CD4-positive, alpha-beta T cell treated with Interferon alpha-2 for 1 hour (primary cell): ENCODE measurements at regions not wholly inside any gene's neighbourhood (a gene's known extent, or its start where the extent isn't known, plus 50 kb on each side); places are given as distances from the start of the nearest gene placed in this dataset.
"Not testable (repeated sequence)": the region's sequence is repeated elsewhere in the genome, so short reads cannot be mapped to it uniquely, and the experiment has no call there.

Source experiments
- DNase-seq, 2 donors: peaks; one replicate each; pipeline ENCODE4 v3.0.0-alpha.2; 2020 to 2022

DNA sequence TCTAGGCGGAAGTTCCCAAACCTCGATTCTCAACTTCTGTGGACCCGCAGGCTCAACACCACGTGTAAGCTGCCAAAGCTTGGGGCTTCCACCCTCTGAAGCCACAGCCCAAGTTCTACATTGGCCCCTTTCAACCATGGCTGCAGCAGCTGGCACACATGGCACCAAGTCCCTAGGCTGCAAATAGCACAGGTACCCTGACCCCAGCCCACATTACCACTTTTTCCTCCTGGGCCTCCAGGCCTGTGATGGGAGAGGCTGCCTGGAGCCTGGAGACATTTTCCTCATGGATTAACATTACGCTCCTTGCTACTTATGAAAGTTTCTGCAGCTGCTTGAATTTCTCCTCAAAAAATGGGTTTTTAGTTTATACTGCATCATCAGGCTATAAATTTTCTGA lies 479.5 kb downstream of the PCDH7 start:
- DNase-seq = no peak

- not testable (repeated sequence) for DNase-seq
Observed at GRCh38 chr4:31202054-31202453, 481.9 kb downstream of the PCDH7 start.

DNA sequence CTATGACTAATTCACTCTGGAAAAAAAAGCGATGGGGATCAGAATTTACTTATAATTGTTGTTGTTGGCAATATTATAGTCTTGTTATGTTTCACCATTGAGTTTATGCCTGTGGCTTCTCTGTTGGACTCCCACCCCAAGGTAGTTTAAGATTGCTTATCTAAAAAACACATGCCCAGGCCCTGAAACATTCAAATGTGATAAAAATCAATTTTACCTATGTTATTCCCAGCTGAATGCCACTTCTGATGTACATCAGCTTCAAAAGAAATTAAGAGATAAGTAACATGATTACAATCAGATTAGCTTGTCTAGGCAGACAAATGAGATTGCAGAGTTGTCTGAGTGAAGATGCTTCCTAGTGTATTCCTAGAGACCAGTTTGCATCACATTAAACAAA lies 484.7 kb downstream of the PCDH7 start:
- DNase-seq = no peak

DNA sequence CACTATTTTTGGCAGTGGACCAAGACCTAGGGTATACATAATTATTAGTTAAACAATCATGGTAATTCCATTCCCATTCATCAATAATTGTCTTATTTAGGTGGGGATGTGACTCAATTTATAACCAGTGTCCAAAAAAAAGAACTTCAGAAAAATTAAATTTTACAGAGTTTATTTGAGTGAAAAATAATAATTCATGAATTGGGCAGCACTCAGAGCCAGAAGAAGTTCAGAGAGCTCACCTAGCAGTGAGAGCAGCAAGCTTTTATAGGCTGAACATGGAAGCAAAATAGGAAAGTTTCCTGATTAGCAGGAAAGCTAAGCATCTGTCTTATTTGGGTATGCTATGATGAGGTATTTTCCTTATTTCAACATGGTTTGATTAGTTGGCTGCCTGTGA lies 500.8 kb downstream of the PCDH7 start:
- DNase-seq = no peak

DNA sequence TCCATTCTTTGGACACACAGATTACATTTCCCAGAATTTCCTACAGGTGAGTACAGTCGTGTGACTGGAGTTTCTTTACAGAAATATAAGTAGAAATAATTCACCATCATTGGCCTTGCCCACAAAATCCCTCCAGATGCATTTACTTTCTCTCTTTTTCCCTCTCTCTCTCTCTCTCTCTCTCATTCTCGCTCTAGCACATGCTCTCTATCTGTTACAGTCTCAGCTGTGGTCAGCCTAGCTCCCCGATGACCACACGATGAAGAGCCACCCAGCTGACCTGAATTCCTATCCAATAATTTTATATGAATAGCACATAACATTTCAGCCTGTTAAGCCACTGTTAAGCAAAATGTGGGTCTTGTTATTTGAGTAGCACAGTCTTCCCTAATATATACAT lies 507.9 kb downstream of the PCDH7 start:
- DNase-seq = no peak

DNA sequence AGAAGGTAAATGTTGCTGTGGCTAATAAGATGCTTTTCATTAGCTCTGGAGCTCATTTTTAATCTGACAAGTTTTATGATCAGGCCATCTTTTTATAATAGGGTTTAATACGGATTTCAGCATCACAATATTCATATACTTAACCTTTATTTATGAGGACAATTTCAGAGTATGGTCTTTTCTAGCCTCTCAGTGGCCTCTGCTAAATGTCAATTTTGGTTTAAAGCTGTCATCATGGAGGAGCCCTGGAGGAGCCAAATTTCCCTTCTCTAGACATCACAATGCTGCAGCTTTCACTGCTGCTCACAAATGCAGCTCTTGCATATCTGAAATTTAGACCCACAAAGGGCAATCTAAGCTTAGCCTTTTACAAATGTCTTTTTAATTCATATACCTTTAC lies 510.4 kb downstream of the PCDH7 start:
- no peak for DNase-seq

- DNase-seq = no peak
Observed at GRCh38 chr4:31234494-31234893, 514.3 kb downstream of the PCDH7 start.

DNA sequence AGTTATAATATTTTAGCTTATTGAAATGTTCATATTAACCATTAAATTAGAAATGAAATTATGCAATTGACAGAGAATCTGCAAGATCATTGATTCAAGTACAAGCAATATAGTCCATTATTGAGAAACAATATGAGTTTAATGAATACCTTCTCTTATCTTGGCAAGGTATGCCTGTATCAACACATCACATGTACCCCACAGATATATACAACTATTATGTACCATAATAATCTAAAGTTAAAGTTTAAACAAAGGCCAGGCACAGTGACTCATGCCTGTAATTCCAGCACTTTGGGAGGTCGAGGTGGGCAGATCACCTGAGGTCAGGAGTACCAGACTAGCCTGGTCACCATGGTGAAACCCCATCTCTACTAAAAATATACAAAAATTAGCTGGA lies 514.7 kb downstream of the PCDH7 start:
- DNase-seq = no peak

DNA sequence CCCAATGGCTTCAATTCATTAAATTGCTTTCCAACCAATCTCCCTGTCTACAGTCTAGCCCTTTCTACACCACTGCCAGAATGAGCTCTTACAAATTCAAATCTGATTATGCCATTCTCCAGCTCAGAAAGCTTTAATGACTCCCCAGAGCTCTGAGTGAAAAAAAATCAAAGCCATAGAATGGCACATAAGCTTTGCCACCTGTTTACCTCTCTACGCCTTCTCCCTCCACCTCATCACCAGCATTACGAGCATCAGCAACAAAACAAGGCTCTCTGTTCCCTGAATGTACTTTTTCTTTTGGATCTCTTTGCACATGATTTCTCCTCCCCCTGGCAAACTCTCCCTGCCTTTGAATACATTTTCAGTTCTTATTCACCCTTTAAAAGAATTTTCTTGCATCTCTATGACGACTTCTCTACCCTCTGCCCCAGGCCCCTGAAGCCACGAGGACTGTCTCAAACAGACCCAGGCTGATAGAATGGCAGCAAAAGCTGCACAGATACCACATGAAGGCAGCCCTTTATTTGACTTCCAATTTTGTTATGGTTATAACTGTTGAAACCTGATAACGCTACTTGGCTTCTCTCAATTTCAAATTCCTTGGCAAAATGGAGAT lies 516.0 kb downstream of the PCDH7 start:
- no peak for DNase-seq

DNA sequence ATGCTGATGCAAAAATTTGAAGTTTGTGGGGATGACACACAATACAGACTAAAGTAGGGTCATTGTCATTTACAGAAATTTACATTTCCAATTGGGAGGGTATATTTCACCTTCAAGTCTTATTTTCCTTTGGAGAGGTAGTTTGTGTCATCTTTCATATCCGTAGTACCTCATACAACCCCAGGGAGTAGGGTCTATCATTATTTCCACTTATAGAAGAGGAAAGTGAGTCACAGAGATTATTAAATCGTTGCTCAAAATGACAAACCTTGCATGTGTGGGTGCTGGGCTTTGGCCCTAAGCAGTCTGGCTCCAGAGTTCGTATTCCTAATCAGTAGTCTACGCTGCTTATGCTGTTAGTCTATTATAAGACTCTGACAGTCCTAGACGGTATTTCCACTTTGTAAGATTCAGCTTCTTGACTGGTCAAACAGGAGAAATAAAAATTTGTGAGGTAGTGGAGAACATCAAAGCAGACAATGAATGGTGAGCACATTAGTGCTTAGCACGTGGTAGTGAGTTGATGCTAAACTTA lies 516.5 kb downstream of the PCDH7 start:
- DNase-seq = no peak

DNA sequence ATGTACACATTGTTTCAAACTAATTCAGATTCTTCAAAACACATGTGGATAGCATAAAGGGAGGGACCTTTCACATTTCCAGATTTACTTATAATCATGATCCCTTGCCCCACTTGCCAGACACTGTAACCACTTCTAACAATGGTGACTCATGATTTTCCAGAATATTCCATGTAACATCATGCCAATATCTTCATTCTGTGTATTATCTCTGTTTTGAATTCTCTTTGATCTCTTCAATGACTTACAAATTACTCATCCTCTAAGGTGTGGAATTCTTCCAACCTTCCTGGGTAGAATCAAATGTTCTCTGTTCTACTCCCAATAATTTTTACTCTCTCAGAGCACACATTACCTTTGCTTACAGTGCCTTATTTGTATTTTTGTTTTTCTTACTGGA lies 517.1 kb downstream of the PCDH7 start:
- DNase-seq = no peak

GRCh38 chr4:31239886-31240285 lies 519.7 kb downstream of the PCDH7 start:
- no peak for DNase-seq

DNA sequence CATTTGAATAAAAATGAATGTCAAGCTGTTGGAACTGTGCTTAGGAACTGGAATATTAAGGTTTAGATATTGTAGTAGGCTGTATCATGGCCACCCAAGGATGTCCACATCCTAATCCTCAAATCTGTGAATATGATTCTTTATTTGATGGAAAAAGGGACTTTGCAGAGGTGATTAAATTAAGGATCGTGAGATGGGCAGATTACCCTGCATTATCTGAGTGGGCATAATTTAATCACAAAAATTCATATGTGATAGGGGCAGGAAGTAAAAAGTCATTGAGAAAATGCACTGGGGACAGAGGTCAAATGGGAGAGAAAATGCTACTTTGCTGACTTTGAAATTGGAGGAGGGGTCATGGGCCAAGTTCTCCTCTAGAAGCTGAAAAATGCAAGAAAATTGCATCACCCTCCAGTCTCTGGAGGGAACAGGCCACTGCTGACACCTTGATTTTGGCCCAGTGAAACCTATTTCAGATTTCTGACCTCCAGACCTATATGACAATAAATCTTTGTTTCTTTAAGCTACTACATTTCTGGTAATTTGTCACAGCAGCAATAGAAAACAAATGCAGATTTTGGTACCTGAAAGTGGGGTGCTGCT lies 521.4 kb downstream of the PCDH7 start:
- no peak for DNase-seq

DNA sequence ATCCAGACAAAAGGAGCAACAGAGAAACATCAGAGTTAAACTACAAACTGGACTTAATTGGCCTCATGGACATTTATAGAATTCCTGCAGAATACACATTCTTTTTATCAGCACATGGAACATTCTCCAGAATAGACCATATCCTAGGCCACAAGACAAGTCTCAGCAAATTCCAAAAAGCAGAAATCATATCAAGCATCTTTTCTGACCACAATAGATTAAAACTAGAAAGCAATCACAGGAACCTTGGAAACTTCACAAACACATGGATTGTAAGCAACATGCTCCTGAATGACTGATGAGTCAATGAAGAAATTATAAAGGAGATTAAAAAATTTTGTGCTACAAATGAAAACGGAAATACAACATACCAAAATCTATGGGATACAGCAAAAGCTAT lies 526.7 kb downstream of the PCDH7 start:
- DNase-seq = no peak

DNA sequence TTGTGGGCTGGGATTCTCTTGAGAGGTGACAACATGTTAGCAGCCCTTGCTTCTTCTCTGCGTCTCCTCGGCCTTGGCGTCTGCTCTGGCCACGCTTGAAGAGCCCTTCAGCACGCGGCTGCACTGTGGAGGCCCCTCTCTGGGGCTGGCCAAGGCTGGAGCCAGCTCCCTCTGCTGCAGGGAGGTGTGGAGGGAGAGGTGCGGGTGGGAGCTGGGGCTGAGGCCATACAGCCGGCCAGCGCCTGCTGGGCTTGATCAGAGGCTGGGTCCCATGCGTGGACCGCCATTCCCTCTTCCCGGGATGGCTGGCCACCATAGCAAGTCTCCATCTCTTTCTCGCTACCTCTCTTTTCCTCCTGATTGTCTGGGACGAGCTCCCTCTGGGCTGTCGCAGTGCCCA lies 539.0 kb downstream of the PCDH7 start:
- no peak for DNase-seq

DNA sequence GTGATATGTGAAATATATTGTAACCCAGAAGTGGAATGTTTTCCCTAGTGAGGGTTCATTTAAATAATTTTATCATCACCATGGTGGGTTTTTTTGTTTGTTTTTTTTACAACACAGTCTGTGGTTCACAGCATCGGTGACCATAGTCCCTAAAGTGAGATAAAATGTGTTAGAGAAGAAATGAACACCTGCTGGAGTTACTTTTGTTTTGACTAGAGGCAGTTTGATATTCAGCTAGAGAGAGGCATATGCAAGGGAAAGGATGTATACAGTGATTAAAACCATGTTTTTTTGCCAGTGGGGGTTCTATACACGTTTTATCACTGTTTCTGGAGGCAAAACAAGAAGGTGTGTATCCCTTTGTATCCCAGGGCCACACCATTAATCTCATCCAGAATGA lies 541.5 kb downstream of the PCDH7 start:
- DNase-seq = no peak

DNA sequence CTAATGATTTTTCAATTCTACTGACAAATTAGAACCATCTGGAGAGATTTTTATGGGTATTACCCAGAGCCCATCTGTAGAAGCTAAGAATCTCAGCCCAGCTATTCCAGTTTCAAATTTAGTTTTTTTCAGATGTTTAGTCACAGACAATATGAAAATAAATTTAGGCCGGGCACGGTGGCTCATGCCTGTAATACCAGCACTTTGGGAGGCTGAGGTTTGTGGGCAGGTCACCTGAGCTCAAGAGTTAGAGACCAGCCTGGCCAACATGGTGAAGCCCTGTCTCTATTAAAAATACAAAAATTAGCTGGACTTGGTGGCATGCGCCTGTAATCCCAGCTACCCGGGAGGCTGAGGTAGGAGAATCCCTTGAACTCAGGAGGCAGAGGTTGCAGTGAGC lies 545.9 kb downstream of the PCDH7 start:
- not testable (repeated sequence) for DNase-seq

DNA sequence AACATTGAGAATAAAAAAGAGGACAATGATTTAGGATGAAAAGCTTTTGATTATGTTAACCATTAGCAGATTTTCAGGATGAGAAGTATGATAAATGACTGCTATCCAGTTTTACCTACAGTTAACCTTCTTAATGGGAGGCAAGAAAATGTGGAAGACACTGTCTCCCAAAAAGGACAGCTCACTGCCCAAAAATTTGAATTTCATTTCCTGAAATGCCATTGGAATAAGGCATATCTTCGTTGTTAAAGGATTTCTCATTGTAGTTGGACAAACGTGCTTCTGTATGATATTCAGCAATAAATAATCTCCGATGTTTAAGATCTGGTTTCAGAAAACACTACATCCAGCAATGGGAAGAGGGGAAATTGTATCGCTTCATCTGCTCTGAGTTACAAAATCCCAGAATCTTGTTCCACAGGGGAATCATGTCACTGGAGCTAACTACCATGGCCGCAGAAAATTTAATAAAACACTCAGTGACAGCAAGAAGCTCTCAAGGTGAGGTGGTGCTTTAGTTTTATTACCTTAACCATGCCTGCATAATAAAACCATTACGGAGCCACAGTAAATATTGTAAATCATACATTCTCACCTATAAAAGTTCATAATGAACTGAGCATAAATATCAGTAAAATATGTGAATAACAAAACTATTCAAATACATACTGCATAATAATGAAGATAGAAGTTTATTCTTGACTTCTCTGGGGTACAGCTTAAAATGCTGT lies 552.3 kb downstream of the PCDH7 start:
- no peak for DNase-seq

GRCh38 chr4:31275906-31276305 lies 555.7 kb downstream of the PCDH7 start:
- no peak for DNase-seq

- DNase-seq = no peak
Observed at GRCh38 chr4:31283679-31284078, 563.5 kb downstream of the PCDH7 start.

DNA sequence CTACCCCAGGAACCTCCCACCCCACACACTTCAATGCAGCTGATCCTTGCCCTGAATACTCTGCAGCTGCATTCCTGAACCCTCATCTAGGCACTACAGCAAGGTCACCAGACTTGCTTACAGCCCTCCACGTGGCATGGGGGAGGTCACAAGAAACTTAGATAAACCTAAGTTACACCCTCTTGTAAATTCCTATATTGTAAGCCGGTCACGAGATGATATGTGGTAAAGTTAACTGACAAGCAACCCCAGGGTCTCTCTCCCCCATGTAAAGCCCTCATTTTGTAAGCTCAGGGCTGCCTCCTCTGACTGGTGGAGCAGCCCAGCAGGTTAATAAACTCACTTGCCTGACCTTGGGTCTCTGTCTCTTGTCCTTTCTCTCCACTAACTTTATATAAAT lies 570.7 kb downstream of the PCDH7 start:
- no peak for DNase-seq

- no peak for DNase-seq
Observed at GRCh38 chr4:31291238-31291637, 571.1 kb downstream of the PCDH7 start.

DNA sequence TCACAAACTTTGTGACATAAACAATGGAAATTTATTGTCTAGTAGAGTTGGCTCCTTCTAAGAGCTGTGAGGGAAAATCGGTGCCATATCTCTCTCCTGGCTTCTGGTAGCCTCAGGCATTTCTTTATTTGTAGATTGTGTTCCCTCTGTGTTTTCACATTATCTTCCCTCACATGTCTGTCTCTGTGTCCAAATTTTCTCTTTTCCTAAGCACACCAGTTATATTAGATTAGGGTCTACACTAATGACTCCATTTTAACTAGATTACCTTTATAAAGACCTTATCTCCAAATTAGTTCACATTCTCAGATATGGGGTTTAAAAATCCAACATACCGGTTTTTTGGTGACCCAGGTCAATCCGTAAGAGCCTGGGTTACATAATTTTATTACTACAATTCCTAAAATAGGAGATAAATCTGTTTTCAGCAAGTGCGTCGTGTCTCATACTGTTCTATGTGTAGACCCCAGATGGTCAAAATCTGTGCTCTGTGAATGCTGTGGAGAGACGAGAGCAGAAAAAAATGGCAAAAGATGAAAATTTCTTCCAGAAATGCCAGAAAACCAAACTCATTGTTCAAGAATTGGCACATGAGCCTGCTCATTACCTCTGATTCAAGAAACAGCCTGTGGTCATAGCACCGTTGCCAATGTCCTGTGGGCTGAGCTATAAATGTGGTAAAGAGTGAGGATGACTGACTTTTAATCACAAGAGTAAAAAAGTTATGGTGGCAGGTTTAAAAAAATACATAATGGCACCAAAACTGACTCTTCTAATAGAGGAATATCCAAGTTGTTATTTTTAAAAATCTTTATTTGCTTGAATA lies 574.7 kb downstream of the PCDH7 start:
- no peak for DNase-seq
